ENCODE measurements at regions not wholly inside any gene's neighbourhood (a gene's known extent, or its start where the extent isn't known, plus 50 kb on each side); places are given as distances from the start of the nearest gene placed in this dataset.

- DNase-seq, result no peak
Measured at GRCh38 chr12:113766131-113766878, 199.8 kb downstream of the RBM19 start.

GRCh38 chr12:113764661-113765060 lies 201.5 kb downstream of the RBM19 start:
- DNase-seq, result no peak

- DNase-seq, result no peak
Measured at GRCh38 chr12:113762882-113763816, 203.0 kb downstream of the RBM19 start.

GRCh38 chr12:113762155-113762881 lies 203.8 kb downstream of the RBM19 start:
- DNase-seq, result no peak

GRCh38 chr12:113759135-113759534 lies 207.0 kb downstream of the RBM19 start:
- DNase-seq, result no peak

GRCh38 chr12:113758165-113758924 lies 207.8 kb downstream of the RBM19 start:
- DNase-seq, result no peak

GRCh38 chr12:113757221-113758002 lies 208.7 kb downstream of the RBM19 start:
- DNase-seq, result no peak

- no peak for DNase-seq
Measured at GRCh38 chr12:113756609-113757008, 209.5 kb downstream of the RBM19 start.

GRCh38 chr12:113755098-113755497 lies 211.0 kb downstream of the RBM19 start:
- no peak for DNase-seq

GRCh38 chr12:113751513-113751912 lies 214.6 kb downstream of the RBM19 start:
- DNase-seq, result no peak

- no peak for DNase-seq
Measured at GRCh38 chr12:113749433-113749815, 216.7 kb downstream of the RBM19 start.

- no peak for DNase-seq
Measured at GRCh38 chr12:113748707-113749432, 217.3 kb downstream of the RBM19 start.

GRCh38 chr12:113747017-113747416 lies 219.1 kb downstream of the RBM19 start:
- no peak for DNase-seq

- no peak for DNase-seq
Measured at GRCh38 chr12:113744802-113745395, 221.2 kb downstream of the RBM19 start.

- no peak for DNase-seq
Measured at GRCh38 chr12:113742801-113743200, 223.3 kb downstream of the RBM19 start.

- DNase-seq, result no peak
Measured at GRCh38 chr12:113740699-113741098, 225.4 kb downstream of the RBM19 start.

- DNase-seq, result no peak
Measured at GRCh38 chr12:113735131-113735530, 231.0 kb downstream of the RBM19 start.

GRCh38 chr12:113734503-113734902 lies 231.6 kb downstream of the RBM19 start:
- DNase-seq, result no peak

- no peak for DNase-seq
Measured at GRCh38 chr12:113732916-113733315, 233.2 kb downstream of the RBM19 start.

- DNase-seq, result peak; percentile 57
Measured at GRCh38 chr12:113727651-113728061, 238.5 kb downstream of the RBM19 start.
